HG03521 (cell line): ENCODE measurements at regions not wholly inside any gene's neighbourhood (a gene's known extent, or its start where the extent isn't known, plus 50 kb on each side); places are given as distances from the start of the nearest gene placed in this dataset.
"Not testable (repeated sequence)": the region's sequence is repeated elsewhere in the genome, so short reads cannot be mapped to it uniquely, and the experiment has no call there.

Source experiments
- ATAC-seq: cut with Tn5 transposase; IDR thresholded peaks from one replicate; pipeline ENCODE4 v1.9.1; 2021; ENCODE audit warnings: mild to moderate bottlenecking, moderate library complexity; ENCODE audit not compliant: unreplicated experiment

DNA sequence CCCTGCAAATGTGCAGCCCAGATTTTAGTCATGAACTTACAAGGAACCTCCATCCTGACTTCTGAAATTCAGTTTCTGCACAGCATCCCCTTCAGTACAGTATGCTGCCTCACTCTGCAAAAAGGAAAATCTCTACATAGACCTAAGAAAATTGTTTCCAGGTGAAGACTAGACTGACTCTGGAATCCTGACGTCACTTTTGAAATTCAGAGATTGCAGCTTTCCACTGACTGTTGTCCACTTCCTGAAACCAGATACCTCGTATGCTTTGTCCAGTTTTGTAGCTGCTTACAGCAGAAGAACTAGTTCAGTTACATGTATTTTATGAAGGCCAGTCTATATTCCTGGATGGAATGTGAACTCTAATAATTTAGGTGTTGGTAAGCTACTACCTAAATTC, 629.3 kb upstream of the ST8SIA4 start:
- ATAC-seq, result no peak

DNA sequence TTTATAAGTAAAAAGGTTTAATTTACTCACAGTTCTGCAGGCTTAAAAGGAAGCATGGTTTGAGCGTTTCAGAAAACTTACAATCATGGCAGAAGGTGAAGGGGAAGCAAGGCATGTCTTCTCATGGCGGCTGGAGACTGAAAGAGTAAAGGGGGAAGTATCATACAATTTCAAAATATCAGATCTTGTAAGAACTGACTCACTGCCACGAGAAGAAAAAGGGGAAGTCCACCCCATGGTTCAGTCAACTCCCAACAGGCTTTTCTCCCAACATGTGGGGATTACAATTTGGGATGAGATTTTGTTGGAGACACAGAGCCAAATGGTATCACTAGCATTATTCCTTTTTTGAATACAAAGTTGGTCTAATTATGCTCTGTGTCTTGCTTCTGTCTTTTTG, 627.9 kb upstream of the ST8SIA4 start:
- ATAC-seq, result no peak

DNA sequence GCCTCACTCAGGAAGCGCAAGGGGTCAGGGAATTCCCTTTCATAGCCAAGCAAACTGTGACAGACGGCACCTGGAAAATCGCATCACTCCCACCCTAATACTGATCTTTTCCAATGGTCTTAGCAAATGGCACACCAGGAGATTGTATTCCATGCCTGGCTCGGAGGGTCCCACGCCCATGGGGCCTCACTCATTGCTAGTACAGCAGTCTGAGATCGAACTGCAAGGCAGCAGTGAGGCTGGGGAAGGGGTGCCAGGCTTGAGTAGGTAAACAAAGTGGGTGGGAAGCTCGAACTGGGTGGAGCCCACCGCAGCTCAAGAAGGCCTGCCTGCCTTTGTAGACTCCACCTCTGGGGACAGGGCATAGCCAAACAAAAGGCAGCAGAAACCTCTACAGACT, 626.0 kb upstream of the ST8SIA4 start:
- not testable (repeated sequence) for ATAC-seq

DNA sequence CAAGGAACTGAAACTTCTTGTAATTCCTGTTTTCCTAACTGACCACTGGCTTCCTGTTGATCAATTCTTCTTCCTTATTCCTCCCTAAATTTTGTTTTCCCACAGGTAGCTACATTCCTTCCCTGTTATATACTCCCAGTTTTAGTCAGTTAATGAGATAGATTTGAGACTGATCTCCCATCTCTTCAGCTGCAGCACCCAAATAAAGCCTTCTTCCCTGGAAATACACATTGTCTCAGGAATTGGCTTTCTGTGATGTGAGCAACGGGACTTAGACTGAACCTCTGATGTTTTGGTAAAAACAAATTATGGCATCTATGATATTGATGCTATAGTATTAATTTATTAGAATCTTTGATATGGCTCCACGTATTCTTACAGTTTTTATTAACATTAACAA, 617.3 kb upstream of the ST8SIA4 start:
- ATAC-seq, result no peak

DNA sequence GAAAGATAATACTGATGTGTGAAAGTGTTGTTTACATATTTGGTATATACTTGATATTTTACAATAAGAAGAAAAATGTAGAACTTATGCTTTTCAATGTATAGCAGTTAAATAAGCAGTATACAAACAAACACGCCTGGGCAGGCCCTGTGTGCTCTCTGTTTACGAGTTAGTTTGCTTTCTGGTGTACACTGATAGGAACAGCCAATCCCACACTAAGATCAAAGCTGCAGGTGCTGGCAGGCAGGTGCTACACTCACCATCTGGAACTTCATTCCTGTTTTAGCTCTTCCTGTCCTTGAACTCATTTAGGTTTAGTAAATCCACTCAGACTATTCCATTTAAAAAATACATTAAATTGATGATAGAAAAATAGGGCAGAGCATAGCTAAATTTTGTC, 614.7 kb upstream of the ST8SIA4 start:
- no peak for ATAC-seq

DNA sequence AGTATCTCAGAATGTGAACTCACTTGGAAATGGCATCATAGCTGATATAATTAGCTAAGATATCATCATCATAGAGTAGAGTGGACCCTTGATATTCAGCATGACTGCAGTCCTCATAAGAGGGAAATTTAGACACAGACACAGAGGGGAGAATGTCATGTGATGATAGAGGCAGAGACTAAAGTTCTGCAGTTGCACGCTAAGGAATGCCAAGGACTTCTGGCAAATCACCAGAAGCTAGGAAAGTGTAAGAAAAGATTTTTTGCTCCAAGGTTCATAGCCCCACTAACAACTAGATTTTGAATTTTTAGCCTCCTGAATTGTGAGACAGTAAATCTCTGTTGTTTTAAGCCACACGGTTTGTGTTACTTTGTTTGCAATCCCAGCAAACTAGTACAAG, 612.6 kb upstream of the ST8SIA4 start:
- ATAC-seq, result no peak

DNA sequence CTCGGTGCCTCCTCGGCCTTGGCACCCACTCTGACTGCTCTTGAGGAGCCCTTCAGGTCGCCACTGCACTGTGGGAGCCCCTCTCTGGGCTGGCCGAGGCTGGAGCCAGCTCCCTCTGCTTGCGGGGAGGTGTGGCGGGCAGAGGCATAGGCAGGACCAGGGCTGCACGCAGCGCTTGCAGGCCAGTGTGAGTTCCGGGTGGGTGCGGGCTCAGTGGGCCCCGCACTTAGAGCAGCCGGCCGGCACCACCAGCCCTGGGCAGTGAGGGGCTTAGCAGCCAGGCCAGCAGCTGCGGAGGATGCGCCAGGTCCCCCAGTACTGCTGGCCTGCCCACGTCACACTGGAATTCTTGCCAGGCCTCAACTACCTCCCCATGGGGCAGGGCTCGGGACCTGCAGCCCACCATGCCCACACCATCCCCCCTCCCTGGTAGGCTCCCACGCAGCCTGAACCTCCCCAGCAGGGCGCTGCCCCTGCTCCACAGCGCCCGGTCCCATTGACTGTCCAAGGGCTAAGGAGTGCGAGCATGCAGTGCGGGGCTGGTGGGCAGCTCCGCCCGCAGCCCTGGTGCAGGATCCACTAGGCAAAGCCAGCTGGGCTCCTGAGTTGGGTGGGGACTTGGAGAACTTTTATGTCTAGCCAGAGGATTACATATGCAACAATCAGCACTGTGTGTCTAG, 602.9 kb upstream of the ST8SIA4 start:
- ATAC-seq, result no peak

DNA sequence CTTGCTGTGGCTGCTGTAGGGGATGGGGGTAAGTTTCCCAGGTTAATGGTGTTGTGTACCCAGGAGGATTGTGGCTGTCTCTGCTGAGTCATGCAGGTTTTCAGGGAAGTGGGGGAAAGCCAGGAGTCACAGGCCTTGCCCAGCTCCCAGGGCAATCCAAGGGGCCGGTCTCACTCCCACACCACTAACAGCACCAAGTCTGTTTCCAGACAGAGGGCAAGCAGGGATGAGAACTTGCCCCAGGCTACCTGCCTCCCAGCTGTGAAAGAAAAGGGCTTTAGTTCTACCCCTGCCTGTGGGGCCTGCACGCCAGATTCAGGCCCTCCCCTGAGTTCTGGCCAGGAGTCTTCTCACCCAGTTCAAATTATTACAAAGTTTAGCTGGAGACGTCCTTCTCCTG, 579.8 kb upstream of the ST8SIA4 start:
- ATAC-seq, result no peak

DNA sequence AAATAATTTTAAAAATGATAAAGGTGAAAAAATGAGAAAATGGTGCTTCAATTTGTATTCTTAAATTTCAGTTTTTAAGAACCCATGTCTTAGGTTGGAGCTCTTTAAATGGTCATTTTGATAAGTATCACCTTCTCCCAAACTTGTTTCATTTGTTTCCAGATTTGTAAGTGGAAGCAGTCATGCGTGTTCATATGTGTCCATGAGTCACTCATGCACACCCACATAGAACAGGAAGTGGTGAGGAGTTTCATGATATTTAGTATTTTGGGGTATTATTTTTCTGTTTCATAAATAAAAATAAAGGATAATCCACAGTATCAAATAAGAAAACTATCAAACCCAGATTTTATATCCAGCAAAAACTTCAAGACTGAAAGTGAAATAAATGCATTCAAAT, 570.4 kb upstream of the ST8SIA4 start:
- no peak for ATAC-seq

DNA sequence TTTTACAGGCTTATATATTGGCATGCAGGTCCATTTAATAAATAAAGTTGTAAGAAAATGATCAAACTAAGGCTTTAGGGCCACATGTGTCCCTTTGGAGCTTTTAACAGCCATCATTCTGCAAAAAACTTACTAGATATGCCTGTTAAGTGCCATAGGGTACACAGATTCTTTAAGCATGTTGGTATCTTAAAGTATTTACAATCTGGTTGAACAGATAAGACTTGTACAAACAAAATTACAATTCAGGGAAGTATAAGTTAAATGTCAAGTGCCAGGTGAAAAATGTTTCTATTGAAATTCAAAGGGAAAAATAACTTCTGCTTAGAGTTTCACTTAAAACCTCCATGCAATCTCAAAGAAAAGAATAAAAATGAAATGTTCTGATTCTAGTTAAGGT, 558.4 kb upstream of the ST8SIA4 start:
- ATAC-seq, result no peak

DNA sequence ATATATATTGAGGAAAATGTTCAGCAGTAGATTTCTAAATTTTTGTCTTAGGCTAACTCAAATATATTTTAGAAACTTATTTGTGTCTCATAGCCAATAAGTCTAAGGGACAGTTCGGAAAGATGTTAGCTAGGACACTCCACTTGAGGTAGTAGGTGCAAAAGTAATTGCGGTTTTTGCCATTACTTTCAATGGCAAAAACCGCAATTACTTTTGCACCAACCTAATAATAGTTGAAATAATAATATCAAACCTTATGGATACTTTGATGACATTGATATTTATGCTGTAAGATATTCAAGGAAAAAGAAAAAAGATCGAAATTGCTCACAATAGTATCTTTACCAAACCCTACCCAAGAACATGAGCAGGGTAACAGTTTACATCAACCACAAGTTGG, 555.5 kb upstream of the ST8SIA4 start:
- ATAC-seq, result no peak

DNA sequence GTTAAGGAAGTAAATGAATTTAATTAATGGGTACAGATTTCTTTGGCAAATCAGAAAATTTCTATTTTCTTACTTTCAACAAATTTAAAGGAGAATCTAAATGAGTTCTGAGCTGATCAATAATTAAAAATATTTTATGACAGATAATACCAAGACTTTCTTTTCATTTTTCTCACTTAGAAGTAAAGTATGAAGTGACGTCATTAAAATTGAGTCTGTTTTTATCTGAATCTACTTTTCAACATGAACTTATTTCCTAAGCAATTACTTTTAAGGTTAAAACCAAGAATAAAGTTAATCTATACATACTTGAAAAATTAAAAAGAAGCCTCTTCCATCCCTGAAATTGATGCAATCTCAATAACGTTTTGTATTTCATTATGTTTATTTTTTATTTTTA, 552.8 kb upstream of the ST8SIA4 start:
- no peak for ATAC-seq

DNA sequence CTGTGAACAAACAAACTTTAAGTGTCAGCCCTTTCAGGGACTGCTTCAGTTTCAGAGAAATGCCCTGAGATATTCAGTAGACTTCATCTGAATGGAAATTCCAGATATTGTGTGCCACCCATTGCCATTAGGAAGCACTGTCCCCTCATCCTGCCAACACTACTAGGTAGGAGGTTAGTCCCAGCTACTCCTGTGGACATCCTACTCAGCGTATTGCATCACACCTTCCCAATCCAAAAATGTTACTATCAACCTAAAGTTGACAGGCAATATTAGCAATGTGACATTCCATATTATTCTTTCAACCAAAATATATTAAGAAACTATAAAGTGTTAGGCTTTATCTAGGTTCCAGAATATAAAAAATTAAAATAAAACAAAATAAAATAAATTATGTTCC, 552.0 kb upstream of the ST8SIA4 start:
- ATAC-seq, result no peak

DNA sequence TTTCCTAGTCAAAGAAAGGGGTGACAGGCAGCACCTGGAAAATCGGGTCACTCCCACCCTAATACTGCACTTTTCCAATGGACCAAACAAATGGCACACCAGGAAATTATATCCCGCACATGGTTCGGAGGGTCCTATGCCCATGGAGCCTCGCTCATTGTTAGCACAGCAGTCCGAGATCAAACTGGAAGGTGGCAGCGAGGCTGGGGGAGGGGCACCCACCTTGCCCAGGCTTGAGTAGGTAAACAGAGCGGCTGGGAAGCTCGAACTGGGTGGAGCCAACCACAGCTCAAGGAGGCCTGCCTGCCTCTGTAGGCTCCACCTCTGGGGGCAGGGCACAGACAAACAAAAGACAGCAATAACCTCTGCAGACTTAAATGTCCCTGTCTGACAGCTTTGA, 539.2 kb upstream of the ST8SIA4 start:
- ATAC-seq, result not testable (repeated sequence)

DNA sequence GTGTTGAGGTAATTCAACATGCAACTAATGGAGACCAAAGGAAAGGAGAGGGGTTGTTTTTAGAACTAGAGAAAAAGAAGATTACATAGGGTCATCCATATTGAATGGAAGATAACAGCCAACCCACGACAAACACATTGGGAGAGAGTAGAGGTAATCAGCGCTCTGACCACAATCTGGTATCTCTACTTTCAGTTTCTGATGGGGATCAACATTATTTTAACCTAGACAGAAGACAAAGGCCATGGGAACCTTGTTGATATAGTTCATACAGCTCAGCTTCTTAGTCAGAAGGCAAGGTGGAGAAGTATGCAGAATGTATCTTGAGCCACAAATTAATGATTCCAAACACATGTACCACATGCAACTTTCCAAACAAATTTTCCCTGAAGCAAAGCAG, 537.1 kb upstream of the ST8SIA4 start:
- ATAC-seq, result no peak

DNA sequence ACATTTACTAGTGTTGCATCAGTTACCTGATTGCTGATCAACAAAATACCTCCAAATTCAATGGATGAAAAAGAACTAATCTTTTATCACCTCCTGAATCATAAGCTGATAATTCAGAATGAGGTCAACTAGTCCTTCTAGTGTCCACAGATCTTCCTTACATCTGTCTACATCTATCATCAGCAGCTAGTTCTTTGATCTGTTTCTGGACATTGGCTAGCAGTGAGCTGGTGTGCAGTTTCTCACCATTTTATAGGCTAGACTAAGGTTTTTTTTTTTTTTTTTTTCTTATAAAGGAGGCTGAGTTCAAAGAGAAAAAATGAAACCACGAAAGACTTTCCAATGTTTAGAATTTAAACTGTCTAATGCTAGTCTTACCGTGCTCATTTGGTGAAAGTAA, 534.3 kb upstream of the ST8SIA4 start:
- ATAC-seq, result no peak

DNA sequence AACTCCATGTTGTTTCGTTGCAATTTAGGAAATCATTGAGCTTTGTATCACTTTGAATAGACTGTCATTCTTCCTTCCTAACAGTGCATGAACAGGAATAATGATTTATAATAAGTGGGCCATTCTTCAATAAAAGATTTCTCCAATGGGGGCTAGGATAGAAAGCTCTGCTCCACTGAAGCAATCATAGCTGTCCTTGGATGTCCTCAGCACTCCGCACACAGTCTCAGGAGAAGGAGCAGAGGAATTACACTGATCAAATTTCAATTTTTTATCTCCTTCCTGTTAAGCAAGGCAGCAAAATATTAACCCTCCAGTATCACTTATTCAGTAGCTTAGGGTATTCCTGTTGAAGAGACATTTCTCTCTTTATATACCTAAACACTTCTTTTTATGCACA, 532.7 kb upstream of the ST8SIA4 start:
- ATAC-seq, result no peak

DNA sequence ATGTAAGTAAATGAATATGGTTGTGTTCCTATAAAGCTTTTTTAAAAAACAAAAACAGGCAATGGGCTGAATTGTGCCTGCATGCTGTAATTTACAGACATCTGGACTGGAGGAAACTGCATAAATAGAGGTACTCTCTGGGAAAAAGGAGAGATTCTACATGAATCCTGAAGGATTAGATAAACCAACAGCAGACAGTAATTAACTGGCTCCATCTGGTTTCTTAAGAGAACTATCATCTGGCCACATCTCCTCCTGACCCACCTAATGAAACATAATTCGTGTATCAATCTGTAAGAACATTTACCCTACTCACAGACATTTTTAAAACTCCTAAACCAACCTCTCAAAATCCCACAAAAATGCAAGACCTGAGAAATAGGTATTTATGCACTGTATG, 528.1 kb upstream of the ST8SIA4 start:
- no peak for ATAC-seq

DNA sequence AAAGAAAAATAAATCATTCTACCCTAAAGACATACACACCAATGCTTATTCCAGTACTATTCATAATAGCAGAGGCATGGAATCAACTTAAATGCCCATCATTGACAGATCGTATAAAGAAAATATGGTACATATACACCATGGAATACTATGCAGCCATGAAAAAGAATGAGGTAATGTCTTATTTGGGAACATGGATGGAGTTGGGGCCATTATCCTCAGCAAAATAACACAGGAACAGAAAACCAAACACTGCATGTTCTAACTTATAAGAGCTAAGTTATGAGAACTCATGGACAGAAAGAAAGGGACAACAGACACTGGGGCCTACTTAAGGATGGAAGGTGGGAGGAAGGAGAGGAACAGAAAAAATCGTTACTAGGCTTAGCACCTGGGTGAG, 527.5 kb upstream of the ST8SIA4 start:
- ATAC-seq, result no peak

DNA sequence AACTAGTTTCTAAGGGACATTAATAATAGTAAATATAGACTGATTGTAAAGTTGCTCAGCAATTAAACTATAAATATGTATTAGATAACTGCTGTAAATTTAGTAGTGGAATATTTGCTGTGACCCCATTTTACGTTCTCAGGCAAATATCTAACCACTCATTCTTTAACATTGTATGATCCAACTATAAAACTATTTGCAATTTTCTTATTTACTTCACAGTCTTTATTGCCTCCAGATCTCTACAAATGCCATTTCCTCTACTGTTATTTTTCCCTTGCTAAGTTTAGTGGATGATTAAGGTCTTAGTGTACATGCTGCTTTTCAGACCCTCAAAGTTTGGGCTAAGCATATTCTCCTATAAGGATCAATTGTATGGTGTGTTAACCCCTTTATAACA, 526.2 kb upstream of the ST8SIA4 start:
- ATAC-seq, result no peak

DNA sequence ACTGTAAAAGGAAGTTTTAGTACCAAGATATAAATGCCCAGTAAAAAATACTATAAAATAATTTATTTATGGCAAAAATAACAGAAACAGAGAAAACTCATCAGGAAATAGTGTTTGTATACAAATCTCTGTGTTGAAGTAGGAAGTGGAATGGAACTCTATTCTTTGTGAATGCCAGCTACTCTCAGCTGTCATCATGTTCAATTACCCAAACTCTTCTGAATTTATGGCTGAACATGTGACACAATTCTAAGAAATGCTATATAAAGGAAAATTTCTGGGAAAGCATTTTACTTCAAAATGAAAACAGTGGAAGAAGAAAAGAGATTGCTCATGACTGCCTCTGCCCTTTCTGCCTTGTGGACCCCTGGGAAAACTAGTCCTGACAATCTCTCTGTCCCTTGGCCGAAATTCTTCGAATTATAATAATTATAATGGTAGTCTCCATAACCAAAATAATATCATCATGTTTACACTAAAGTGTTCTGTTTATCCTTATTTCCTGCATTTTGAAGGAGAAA, 522.3 kb upstream of the ST8SIA4 start:
- ATAC-seq, result no peak

DNA sequence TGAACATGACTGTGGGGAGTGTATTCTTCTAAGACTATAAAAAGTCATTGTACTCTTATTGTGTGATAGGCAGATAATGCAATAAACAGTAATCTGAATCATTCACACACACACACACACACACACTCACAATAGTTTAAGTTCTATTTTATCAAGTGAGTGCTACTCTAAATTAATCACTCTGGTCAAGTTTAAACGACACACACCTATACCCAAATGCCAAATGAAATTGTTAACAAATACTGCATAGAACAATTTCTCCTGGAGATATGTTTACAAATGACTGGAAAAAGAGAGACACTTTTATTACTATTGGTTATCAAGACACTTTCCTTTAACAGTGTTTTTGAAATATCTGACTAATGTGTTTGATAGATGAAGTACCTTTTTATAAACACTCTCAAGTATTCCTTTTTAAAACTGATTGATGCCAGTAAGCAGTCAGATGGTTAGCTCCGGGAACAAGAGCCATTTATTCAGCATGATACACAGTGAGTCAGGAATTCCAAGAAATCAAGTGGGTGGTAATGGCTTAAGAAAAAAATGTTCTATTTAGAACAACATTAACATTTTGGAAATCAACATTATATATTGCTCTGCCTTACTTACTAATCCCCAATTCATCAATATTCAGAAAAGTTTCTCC, 521.6 kb upstream of the ST8SIA4 start:
- ATAC-seq, result no peak

DNA sequence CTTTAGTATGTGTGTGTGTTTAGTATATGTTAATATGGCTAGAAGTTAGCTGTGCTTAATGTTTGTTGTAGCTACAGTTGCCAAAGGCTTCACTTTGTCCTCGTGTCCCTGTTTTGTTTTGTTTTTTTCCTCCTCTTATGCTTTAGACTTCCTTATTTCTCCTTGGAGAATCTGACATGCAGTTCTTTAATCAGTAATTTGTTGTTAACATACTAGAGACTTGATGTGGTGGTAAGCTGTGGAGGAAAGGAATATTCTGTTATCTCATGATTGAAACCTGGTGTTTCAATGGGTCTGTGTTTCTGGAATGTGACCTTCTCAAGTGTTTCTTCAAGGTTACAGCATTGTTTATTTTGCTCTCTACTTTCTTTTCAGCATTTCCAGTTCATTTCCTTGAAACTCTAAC, 515.6 kb upstream of the ST8SIA4 start:
- no peak for ATAC-seq
